Chondrocyte (in vitro differentiated cells): ENCODE measurements at regions not wholly inside any gene's neighbourhood (a gene's known extent, or its start where the extent isn't known, plus 50 kb on each side); places are given as distances from the start of the nearest gene placed in this dataset.

Experiments
- DNase-seq: peaks from one replicate; pipeline ENCODE4 v3.0.0; 2021; ENCODE audit warnings: mixed read lengths, low spot score
- H3K27ac Mint-ChIP-seq: one replicate; pipeline ENCODE4 v1.8.0; 2021; ENCODE audit warnings: mild to moderate bottlenecking, moderate library complexity, mixed read lengths; ENCODE audit not compliant: unreplicated experiment
- H3K27me3 Mint-ChIP-seq: 2 replicates; pipeline ENCODE4 v1.8.0; 2021; ENCODE audit warnings: low read depth, mixed read lengths
- H3K36me3 Mint-ChIP-seq: 2 replicates; pipeline ENCODE4 v1.8.0; 2021; ENCODE audit warnings: low read depth, mixed read lengths
- H3K4me1 Mint-ChIP-seq: 2 replicates; pipeline ENCODE4 v1.8.0; 2021; ENCODE audit warnings: low read depth, mild to moderate bottlenecking, mixed read lengths
- H3K4me3 Mint-ChIP-seq: one replicate; pipeline ENCODE4 v1.8.0; 2021; ENCODE audit warnings: mild to moderate bottlenecking, moderate library complexity, mixed read lengths; ENCODE audit not compliant: unreplicated experiment
- H3K9me3 Mint-ChIP-seq: 2 replicates; pipeline ENCODE4 v1.8.0; 2021; ENCODE audit warnings: low read depth, mixed read lengths
- TF ChIP-seq, protein P1 (sequence below): fragments of 200-600 bp; sonication (generic); IDR thresholded peaks from 2 replicates; pipeline ENCODE4 v1.5.0; 2021; ENCODE audit warnings: antibody characterized with exemption, mild to moderate bottlenecking, moderate library complexity

DNA sequence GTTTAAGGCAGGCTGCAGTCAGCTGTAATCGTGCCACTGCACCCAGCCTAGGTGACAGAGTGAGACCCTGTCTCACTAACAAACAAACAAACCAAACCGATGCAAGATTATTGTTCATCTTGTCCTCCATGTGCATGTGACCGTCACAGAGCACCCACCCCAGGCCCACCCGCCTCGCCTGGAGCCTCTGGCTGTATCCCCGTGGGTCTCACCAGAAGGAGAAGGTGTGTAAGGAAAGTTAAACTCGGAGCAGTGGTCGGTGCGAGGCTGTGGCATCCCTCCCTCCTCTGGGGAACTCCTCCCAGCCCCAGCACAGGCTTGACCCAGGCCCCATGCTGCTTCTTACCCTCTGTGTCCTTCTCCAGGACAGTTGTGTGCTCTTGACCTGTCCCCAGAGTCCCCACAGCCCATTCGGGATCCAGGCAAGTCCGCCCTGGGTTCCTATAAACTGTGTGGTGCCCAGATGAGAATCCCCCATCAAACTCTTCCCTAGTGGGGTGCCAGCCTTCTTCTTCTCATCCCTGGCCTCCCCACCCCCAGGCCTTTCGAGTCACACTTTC is 318.4 kb downstream of the AJAP1 start:
- Mint-ChIP-seq H3K9me3 (peaks cover 31% of the 10 kb centered on the region), H3K4me3 (no peak overlapping the region), H3K36me3 (no peaks in the 10 kb centered on the region), H3K27me3 (no peaks in the 10 kb centered on the region), H3K4me1 (no peaks in the 10 kb centered on the region), H3K27ac (no peak overlapping the region)
- TF ChIP-seq, protein P1, sequence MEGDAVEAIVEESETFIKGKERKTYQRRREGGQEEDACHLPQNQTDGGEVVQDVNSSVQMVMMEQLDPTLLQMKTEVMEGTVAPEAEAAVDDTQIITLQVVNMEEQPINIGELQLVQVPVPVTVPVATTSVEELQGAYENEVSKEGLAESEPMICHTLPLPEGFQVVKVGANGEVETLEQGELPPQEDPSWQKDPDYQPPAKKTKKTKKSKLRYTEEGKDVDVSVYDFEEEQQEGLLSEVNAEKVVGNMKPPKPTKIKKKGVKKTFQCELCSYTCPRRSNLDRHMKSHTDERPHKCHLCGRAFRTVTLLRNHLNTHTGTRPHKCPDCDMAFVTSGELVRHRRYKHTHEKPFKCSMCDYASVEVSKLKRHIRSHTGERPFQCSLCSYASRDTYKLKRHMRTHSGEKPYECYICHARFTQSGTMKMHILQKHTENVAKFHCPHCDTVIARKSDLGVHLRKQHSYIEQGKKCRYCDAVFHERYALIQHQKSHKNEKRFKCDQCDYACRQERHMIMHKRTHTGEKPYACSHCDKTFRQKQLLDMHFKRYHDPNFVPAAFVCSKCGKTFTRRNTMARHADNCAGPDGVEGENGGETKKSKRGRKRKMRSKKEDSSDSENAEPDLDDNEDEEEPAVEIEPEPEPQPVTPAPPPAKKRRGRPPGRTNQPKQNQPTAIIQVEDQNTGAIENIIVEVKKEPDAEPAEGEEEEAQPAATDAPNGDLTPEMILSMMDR = no peak
- no peak for DNase-seq

DNA sequence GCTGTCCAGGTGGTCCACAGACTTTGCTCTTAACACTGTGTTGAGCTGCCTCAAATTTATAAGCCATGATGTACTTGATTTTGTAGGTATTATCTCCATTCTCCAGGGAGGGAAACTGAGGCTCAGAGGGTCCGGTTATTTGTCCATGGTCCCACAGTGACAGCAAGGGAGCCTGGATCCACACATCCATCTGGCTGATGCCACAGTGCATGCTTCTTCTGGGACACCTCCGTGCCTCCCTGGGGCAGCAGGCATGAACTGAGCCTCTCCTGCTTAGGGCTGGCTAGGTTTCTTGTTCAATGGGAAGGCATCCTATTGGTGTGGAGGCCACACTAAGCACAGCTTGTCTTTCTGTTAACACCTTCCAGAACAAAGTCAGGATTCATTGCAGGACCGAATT is 317.3 kb downstream of the AJAP1 start:
- no peak for DNase-seq

DNA sequence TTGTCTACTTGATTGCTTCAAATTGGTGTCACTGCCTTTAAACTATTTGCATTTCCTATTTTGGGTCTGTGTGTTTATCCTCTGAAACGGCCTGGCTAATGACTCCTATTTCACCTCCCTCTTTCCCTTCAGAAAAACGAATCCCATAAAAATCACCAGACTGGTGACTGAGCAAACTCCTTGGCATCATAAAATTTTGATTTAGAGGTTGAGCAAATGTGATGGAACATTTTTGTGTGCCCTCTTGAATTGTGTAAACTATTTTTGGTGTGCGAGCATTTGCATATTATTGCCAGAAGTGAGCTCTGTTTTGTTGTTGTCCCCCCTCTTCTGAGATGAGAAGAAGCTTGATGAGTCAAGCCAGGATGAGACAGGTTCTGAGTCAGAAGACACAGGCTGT is 316.1 kb downstream of the AJAP1 start:
- TF ChIP-seq, protein P1 = no peak
- Mint-ChIP-seq H3K27ac (no peak overlapping the region), H3K4me1 (no peaks in the 10 kb centered on the region), H3K4me3 (no peak overlapping the region), H3K27me3 (no peaks in the 10 kb centered on the region), H3K36me3 (no peaks in the 10 kb centered on the region), H3K9me3 (peaks cover 41% of the 10 kb centered on the region)
- DNase-seq = no peak

More for the DNA sequence above, 317.3 kb downstream of the AJAP1 start:
- Mint-ChIP-seq H3K36me3 (no peaks in the 10 kb centered on the region), H3K4me3 (no peak overlapping the region), H3K27ac (no peak overlapping the region), H3K4me1 (no peaks in the 10 kb centered on the region), H3K27me3 (no peaks in the 10 kb centered on the region), H3K9me3 (peaks cover 39% of the 10 kb centered on the region)
- TF ChIP-seq, protein P1 = no peak

DNA sequence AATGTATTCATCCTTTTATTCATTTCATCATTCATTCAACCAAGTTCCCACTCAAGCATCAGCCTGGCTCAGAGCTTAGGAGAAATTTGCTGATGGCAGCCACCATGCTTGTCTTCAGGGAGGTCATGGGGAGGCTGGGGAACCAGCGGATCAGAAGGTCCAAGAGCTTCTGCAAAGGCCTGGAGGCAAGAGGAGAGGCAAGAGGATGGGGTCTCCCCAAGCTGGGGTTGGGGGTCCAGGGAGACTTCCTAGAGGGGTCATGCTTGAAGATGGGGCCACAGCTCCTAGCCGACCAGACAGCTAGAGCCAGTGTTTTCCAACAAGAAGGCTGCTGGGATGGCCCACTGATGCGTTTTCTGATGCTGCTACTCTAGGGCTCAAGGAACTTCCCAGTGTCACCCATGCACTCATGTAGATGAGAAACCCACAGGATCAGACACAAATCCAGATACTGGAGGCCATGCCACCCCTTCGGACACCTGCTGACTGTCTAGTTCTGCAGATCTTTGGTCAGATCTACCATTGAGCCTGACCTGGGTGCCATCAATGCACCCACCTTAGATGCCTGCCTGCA is 315.2 kb downstream of the AJAP1 start:
- H3K27ac Mint-ChIP-seq = no peak overlapping the region
- H3K27me3 Mint-ChIP-seq = no peaks in the 10 kb centered on the region
- H3K4me3 Mint-ChIP-seq = no peak overlapping the region
- no peak for DNase-seq
- H3K36me3 Mint-ChIP-seq = no peaks in the 10 kb centered on the region
- TF ChIP-seq, protein P1 = no peak
- peaks cover 37% of the 10 kb centered on the region for H3K9me3 Mint-ChIP-seq
- no peaks in the 10 kb centered on the region for H3K4me1 Mint-ChIP-seq

DNA sequence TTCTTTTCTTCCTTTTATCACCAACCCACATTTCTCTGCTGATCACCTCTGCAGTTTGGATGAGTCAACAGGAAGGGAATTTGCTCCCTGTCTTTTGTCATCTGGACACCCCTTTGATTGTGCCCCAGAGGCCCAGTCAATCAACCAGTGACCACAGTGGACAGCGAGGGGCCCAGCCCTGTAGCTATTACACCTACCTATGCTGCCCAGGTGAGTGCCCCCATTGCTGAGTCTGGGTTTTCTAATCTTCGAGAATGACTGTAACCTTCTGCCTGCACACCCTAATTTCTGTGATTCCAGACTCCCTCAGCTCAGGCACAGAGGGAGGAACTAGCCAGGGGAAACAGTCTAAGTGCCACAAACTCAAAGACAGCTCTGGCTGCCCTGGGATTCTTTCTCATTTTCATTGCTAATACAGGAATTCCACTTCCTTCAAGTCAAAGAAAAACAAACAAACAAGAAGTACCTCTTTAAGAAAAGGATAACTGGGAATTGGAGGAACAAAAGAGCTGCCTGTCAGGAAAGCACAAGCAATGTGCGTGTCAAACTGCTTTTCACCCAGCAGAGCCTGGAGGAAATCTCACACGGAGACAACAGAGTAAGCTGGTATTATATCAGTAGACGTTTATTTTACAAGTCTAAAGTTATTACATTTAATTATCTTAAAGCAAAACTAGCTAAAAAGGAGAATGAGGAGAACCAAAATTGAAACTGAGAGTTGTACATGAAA is 311.1 kb downstream of the AJAP1 start:
- no peaks in the 10 kb centered on the region for H3K4me1 Mint-ChIP-seq
- H3K27ac Mint-ChIP-seq = no peak overlapping the region
- H3K4me3 Mint-ChIP-seq = no peak overlapping the region
- peaks cover 51% of the 10 kb centered on the region for H3K9me3 Mint-ChIP-seq
- TF ChIP-seq, protein P1 = no peak
- peaks cover 2% of the 10 kb centered on the region for H3K36me3 Mint-ChIP-seq
- no peaks in the 10 kb centered on the region for H3K27me3 Mint-ChIP-seq
- no peak for DNase-seq
